CD4-positive, alpha-beta T cell treated with Interleukin-1 beta for 1 hour (primary cell): ENCODE measurements at regions not wholly inside any gene's neighbourhood (a gene's known extent, or its start where the extent isn't known, plus 50 kb on each side); places are given as distances from the start of the nearest gene placed in this dataset.

Experiments used
- DNase-seq, 2 donors: peaks; one replicate each; pipeline ENCODE4 v3.0.0-alpha.2; 2020 to 2022

GRCh38 chr6:11350294-11350693, 117.8 kb upstream of the NEDD9 start:
- DNase-seq = peak; percentile 33 to 79

GRCh38 chr6:11349880-11350279, 117.4 kb upstream of the NEDD9 start:
- DNase-seq = no peak

- no peak for DNase-seq
Observed at GRCh38 chr6:11346516-11346915, 114.0 kb upstream of the NEDD9 start.

- no peak for DNase-seq
Observed at GRCh38 chr6:11345536-11345935, 113.1 kb upstream of the NEDD9 start.

- DNase-seq = peak in 1 of 2 donors; percentile 16
Observed at GRCh38 chr6:11343963-11344723, 111.7 kb upstream of the NEDD9 start.

- DNase-seq = no peak
Observed at GRCh38 chr6:11341867-11342266, 109.4 kb upstream of the NEDD9 start.

GRCh38 chr6:11341303-11341702, 108.8 kb upstream of the NEDD9 start:
- DNase-seq = no peak

- no peak for DNase-seq
Observed at GRCh38 chr6:11339380-11339779, 106.9 kb upstream of the NEDD9 start.

- DNase-seq = no peak
Observed at GRCh38 chr6:11337306-11337705, 104.8 kb upstream of the NEDD9 start.

GRCh38 chr6:11335826-11336225, 103.4 kb upstream of the NEDD9 start:
- DNase-seq = no peak

GRCh38 chr6:11333132-11333849, 100.8 kb upstream of the NEDD9 start:
- no peak for DNase-seq

- no peak for DNase-seq
Observed at GRCh38 chr6:11332463-11332862, 100.0 kb upstream of the NEDD9 start.

GRCh38 chr6:11331111-11331510, 98.6 kb upstream of the NEDD9 start:
- DNase-seq = no peak

GRCh38 chr6:11330413-11330760, 97.9 kb upstream of the NEDD9 start:
- DNase-seq = peak in 1 of 2 donors; percentile 13

GRCh38 chr6:11329726-11330412, 97.4 kb upstream of the NEDD9 start:
- no peak for DNase-seq

- DNase-seq = no peak
Observed at GRCh38 chr6:11328613-11329247, 96.3 kb upstream of the NEDD9 start.

- no peak for DNase-seq
Observed at GRCh38 chr6:11327961-11328360, 95.5 kb upstream of the NEDD9 start.

GRCh38 chr6:11326116-11326515, 93.6 kb upstream of the NEDD9 start:
- DNase-seq = no peak

GRCh38 chr6:11324453-11325015, 92.1 kb upstream of the NEDD9 start:
- DNase-seq = no peak

- peak; percentile 23 to 85 for DNase-seq
Observed at GRCh38 chr6:11323666-11324452, 91.4 kb upstream of the NEDD9 start.

- no peak for DNase-seq
Observed at GRCh38 chr6:11322252-11322885, 89.9 kb upstream of the NEDD9 start.
